Endodermal cell (in vitro differentiated cells): ENCODE measurements at regions not wholly inside any gene's neighbourhood (a gene's known extent, or its start where the extent isn't known, plus 50 kb on each side); places are given as distances from the start of the nearest gene placed in this dataset.

Source experiments
- DNase-seq: peaks from one replicate; pipeline ENCODE4 v3.0.0-alpha.2; 2017
- H3K27ac ChIP-seq: 2 replicates; pipeline ENCODE4 v1.5.1; 2013; ENCODE audit warnings: mild to moderate bottlenecking, low read depth, low read length, moderate library complexity
- H3K27me3 ChIP-seq: 2 replicates; pipeline ENCODE4 v1.6.1; 2013; ENCODE audit warnings: mild to moderate bottlenecking, low read length, moderate library complexity; ENCODE audit not compliant: insufficient read depth, control insufficient read depth, poor library complexity, severe bottlenecking
- H3K36me3 ChIP-seq: 2 replicates; pipeline ENCODE4 v1.7.0; 2013; ENCODE audit warnings: mild to moderate bottlenecking, low read length, moderate library complexity; ENCODE audit not compliant: control insufficient read depth, insufficient read depth
- H3K4me1 ChIP-seq: one replicate; pipeline ENCODE4 v1.7.0; 2013; ENCODE audit warnings: low read length; ENCODE audit not compliant: control insufficient read depth, insufficient read depth
- H3K4me3 ChIP-seq: 2 replicates; pipeline ENCODE4 v1.5.1; 2013; ENCODE audit warnings: mild to moderate bottlenecking, low read length, moderate library complexity
- H3K9ac ChIP-seq: 2 replicates; pipeline ENCODE4 v1.6.1; 2013; ENCODE audit warnings: mild to moderate bottlenecking, low read length, moderate library complexity; ENCODE audit not compliant: poor library complexity, severe bottlenecking; ENCODE audit errors: extremely low read depth
- H3K9me3 ChIP-seq: 2 replicates; pipeline ENCODE4 v1.6.1; 2013; ENCODE audit warnings: mild to moderate bottlenecking, low read length, moderate library complexity; ENCODE audit not compliant: control insufficient read depth
- H3K27ac Mint-ChIP-seq: 2 replicates; pipeline ENCODE4 v1.8.0; 2020; ENCODE audit warnings: mixed read lengths
- H3K27me3 Mint-ChIP-seq: 2 replicates; pipeline ENCODE4 v1.8.0; 2021; ENCODE audit warnings: mild to moderate bottlenecking, mixed read lengths; ENCODE audit not compliant: insufficient read depth
- H3K36me3 Mint-ChIP-seq: 2 replicates; pipeline ENCODE4 v1.8.0; 2020; ENCODE audit warnings: low read depth, mixed read lengths
- H3K4me1 Mint-ChIP-seq: 2 replicates; pipeline ENCODE4 v1.8.0; 2020; ENCODE audit warnings: mixed read lengths
- H3K4me3 Mint-ChIP-seq: 2 replicates; pipeline ENCODE4 v1.8.0; 2020; ENCODE audit warnings: mild to moderate bottlenecking, moderate library complexity, mixed read lengths
- H3K9me3 Mint-ChIP-seq: 2 replicates; pipeline ENCODE4 v1.8.0; 2020; ENCODE audit warnings: mild to moderate bottlenecking, mixed read lengths
- WGBS, 2 experiments: methylation state at CpG; one replicate each; pipeline versions ENCODE4 v1.1.5 to v1.1.7; 2013; ENCODE audit warnings: missing lambda C conversion rate in 2 of 2, mixed read lengths in 1 of 2; ENCODE audit not compliant: insufficient coverage in 1 of 2, insufficient read length in 1 of 2; 5-methylcytosine and 5-hydroxymethylcytosine counted together
- TF ChIP-seq, protein P1 (sequence below): fragments of 200-600 bp; sonication (generic); conservative IDR thresholded peaks from 2 replicates; pipeline ENCODE4 v1.5.0; 2021; ENCODE audit warnings: antibody characterized with exemption, mild to moderate bottlenecking

GRCh38 chr20:50320005-50320900 is 129.6 kb downstream of the CEBPB start:
- 73 to 81% methylated on average over 8 to 13 of the region's 13 CpGs for WGBS, 2 experiments
- H3K9ac ChIP-seq = no peak overlapping the region
- H3K27ac Mint-ChIP-seq = peak overlapping the region; percentile 88

DNA sequence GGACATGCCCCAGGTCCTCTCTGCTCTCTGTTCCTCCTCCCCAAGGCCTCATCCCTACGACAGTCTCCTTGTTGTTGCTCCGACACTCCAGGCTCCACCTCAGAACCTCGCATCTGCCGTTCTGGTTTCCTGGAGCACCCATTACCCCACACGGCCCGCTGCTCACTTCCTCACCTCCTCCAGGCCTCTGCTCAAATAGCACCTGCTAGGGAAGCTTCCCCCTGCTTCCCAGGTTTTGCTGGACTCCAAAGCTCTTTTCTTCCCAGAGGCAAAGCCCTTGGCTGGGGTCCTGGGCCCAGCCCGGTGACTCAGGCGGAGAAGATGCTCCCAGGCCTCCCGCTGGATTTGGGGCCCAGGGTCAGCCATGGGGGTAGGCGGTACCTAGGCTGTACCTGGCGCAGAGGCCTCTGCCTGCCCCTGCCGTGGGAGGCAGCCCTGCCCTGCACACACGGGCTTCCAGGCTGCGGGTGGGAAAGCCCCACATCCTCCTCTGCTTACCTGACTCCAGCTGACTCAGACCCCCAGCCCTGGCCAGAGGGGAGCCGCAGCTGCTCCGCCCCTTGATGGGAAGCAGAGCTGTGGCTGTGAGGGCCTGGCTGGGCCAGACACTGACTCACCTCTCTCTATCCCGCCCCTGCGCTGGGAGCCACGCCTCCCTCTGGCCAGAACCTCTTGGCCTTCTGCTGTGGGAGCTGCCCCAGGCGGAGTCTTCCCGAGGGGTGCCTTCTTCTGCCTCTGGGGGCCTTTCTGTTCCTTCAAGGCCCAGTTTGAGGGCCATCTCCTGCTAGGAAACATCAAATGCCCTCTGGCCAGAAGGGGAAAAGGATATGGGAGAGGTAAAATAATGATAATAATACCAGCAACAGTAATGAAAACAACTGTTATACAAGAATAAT is 130.5 kb downstream of the CEBPB start:
- no peaks in the 10 kb centered on the region for H3K27me3 ChIP-seq
- 51 to 66% methylated on average over 7 to 21 of the region's 21 CpGs for WGBS, 2 experiments
- no peaks in the 10 kb centered on the region for H3K36me3 Mint-ChIP-seq
- no peaks in the 10 kb centered on the region for H3K4me1 ChIP-seq
- no peaks in the 10 kb centered on the region for H3K36me3 ChIP-seq
- H3K9ac ChIP-seq = no peak overlapping the region
- peaks cover 4% of the 10 kb centered on the region for H3K9me3 Mint-ChIP-seq
- peak; percentile 97 for DNase-seq
- no peak overlapping the region for H3K27ac ChIP-seq
- no peak overlapping the region for H3K4me3 ChIP-seq
- H3K27me3 Mint-ChIP-seq = no peaks in the 10 kb centered on the region
- TF ChIP-seq, protein P1, sequence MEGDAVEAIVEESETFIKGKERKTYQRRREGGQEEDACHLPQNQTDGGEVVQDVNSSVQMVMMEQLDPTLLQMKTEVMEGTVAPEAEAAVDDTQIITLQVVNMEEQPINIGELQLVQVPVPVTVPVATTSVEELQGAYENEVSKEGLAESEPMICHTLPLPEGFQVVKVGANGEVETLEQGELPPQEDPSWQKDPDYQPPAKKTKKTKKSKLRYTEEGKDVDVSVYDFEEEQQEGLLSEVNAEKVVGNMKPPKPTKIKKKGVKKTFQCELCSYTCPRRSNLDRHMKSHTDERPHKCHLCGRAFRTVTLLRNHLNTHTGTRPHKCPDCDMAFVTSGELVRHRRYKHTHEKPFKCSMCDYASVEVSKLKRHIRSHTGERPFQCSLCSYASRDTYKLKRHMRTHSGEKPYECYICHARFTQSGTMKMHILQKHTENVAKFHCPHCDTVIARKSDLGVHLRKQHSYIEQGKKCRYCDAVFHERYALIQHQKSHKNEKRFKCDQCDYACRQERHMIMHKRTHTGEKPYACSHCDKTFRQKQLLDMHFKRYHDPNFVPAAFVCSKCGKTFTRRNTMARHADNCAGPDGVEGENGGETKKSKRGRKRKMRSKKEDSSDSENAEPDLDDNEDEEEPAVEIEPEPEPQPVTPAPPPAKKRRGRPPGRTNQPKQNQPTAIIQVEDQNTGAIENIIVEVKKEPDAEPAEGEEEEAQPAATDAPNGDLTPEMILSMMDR = no peak
- H3K4me3 Mint-ChIP-seq = no peak overlapping the region
- H3K4me1 Mint-ChIP-seq = peaks cover 16% of the 10 kb centered on the region
- H3K9me3 ChIP-seq = no peaks in the 10 kb centered on the region
- peak overlapping the region; percentile 88 for H3K27ac Mint-ChIP-seq

More at GRCh38 chr20:50320005-50320900, 129.6 kb downstream of the CEBPB start:
- Mint-ChIP-seq H3K9me3 (peaks cover 4% of the 10 kb centered on the region), H3K27me3 (no peaks in the 10 kb centered on the region), H3K4me1 (peaks cover 16% of the 10 kb centered on the region), H3K36me3 (no peaks in the 10 kb centered on the region), H3K4me3 (no peak overlapping the region)
- H3K27me3 ChIP-seq = no peaks in the 10 kb centered on the region
- H3K36me3 ChIP-seq = no peaks in the 10 kb centered on the region
- H3K27ac ChIP-seq = no peak overlapping the region
- no peaks in the 10 kb centered on the region for H3K4me1 ChIP-seq
- H3K9me3 ChIP-seq = no peaks in the 10 kb centered on the region
- no peak overlapping the region for H3K4me3 ChIP-seq
- DNase-seq = peak; percentile 86
- TF ChIP-seq, protein P1 = no peak

DNA sequence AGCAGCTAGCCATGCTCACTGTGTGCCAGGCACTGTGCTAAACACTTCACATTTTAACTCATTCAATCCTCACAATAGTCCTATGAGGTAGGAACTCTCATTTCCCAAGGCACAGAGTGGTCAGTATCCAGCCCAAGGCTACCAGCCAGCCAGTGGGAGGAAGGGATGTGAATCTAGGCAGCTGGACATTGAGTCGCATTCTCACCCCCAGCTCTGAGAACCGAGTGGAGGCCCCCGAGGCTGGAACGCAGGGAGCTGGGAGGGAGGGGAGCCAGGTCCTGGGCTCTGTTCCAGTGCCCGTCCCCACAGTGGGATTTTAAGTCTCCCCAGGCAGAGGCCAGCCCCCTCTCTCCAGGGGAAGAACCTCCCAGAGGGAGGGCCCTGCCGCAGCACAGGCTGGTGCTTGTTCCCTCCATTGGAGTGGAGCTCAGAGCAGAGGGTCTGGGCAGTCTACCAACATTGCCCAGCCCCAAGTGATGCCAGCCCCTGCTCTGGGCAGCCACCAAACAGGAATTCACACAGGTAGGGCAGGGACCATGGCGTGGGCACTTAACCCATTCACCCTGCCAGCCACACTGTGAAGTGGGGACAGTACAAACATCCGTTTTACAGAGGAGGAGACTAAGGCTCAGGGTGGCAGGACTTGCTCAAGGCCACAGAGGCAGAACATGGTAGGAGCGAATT is 131.3 kb downstream of the CEBPB start:
- Histone ChIP-seq H3K27me3 (no peaks in the 10 kb centered on the region), H3K9ac (no peak overlapping the region), H3K36me3 (no peaks in the 10 kb centered on the region), H3K4me1 (no peaks in the 10 kb centered on the region), H3K4me3 (no peak overlapping the region), H3K9me3 (no peaks in the 10 kb centered on the region), H3K27ac (no peak overlapping the region)
- no peak overlapping the region for H3K27ac Mint-ChIP-seq
- H3K9me3 Mint-ChIP-seq = peaks cover 4% of the 10 kb centered on the region
- DNase-seq = peak; percentile 49
- H3K27me3 Mint-ChIP-seq = no peaks in the 10 kb centered on the region
- TF ChIP-seq, protein P1 = no peak
- H3K4me1 Mint-ChIP-seq = peaks cover 16% of the 10 kb centered on the region
- no peaks in the 10 kb centered on the region for H3K36me3 Mint-ChIP-seq
- 79 to 85% methylated on average over 6 to 9 of the region's 9 CpGs for WGBS, 2 experiments
- H3K4me3 Mint-ChIP-seq = no peak overlapping the region
